ENCODE measurements at regions not wholly inside any gene's neighbourhood (a gene's known extent, or its start where the extent isn't known, plus 50 kb on each side); places are given as distances from the start of the nearest gene placed in this dataset.

DNA sequence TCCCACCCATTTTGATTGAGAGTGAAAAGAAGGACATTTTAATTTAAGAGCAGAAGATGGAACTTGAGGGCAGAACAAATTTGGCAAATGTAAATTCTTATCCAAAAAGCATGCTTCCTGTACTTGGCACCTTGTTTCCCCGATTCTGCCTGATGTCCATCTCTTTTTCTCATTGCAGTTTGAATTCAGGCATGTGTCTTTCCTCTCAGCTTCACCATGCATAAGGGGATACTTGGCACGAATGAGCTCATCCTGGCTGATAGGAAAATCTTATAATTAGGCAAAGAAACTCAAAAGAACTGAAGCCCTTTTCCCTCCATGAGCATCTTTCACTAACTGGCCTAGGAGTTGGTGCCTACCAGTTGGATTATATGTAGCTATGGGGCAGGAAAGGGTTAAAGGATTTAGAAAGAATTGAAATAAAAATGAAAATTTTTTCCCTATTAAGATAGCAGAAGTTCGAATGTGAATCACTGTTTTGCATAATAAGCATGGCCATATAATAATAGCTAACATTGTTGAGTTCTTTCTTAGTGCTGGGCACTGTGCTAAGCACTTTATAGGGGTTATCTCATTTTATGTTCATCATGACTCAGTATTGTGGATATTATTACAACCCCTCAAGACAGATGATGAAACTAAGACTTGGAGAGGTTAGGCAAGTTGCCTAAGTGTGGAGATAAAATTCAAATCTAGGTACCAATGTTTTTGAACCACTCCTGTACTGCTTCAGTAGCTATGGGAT, 386.6 kb downstream of the KCNRG start:
- TF ChIP-seq, protein P1, sequence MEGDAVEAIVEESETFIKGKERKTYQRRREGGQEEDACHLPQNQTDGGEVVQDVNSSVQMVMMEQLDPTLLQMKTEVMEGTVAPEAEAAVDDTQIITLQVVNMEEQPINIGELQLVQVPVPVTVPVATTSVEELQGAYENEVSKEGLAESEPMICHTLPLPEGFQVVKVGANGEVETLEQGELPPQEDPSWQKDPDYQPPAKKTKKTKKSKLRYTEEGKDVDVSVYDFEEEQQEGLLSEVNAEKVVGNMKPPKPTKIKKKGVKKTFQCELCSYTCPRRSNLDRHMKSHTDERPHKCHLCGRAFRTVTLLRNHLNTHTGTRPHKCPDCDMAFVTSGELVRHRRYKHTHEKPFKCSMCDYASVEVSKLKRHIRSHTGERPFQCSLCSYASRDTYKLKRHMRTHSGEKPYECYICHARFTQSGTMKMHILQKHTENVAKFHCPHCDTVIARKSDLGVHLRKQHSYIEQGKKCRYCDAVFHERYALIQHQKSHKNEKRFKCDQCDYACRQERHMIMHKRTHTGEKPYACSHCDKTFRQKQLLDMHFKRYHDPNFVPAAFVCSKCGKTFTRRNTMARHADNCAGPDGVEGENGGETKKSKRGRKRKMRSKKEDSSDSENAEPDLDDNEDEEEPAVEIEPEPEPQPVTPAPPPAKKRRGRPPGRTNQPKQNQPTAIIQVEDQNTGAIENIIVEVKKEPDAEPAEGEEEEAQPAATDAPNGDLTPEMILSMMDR (IDR thresholded peaks at IDR 0.05): no peak
- TF ChIP-seq POLR2A (IDR thresholded peaks at IDR 0.05): no peak

All from heart left ventricle (tissue), 13 donors.